ENCODE measurements at regions not wholly inside any gene's neighbourhood (a gene's known extent, or its start where the extent isn't known, plus 50 kb on each side); places are given as distances from the start of the nearest gene placed in this dataset.
"Not testable (repeated sequence)": the region's sequence is repeated elsewhere in the genome, so short reads cannot be mapped to it uniquely, and the experiment has no call there.

- H3K4me3 ChIP-seq (ENCODE audit: low read depth, low read length): no peak overlapping the region
- no peak for DNase-seq (ENCODE audit: low read depth)
- TF ChIP-seq, protein P1, sequence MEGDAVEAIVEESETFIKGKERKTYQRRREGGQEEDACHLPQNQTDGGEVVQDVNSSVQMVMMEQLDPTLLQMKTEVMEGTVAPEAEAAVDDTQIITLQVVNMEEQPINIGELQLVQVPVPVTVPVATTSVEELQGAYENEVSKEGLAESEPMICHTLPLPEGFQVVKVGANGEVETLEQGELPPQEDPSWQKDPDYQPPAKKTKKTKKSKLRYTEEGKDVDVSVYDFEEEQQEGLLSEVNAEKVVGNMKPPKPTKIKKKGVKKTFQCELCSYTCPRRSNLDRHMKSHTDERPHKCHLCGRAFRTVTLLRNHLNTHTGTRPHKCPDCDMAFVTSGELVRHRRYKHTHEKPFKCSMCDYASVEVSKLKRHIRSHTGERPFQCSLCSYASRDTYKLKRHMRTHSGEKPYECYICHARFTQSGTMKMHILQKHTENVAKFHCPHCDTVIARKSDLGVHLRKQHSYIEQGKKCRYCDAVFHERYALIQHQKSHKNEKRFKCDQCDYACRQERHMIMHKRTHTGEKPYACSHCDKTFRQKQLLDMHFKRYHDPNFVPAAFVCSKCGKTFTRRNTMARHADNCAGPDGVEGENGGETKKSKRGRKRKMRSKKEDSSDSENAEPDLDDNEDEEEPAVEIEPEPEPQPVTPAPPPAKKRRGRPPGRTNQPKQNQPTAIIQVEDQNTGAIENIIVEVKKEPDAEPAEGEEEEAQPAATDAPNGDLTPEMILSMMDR (conservative IDR thresholded peaks at IDR 0.05; ENCODE audit: low read depth, low read length): no peak
Observed at GRCh38 chr5:91493086-91493485, 110.0 kb upstream of the ARRDC3 start.

DNA sequence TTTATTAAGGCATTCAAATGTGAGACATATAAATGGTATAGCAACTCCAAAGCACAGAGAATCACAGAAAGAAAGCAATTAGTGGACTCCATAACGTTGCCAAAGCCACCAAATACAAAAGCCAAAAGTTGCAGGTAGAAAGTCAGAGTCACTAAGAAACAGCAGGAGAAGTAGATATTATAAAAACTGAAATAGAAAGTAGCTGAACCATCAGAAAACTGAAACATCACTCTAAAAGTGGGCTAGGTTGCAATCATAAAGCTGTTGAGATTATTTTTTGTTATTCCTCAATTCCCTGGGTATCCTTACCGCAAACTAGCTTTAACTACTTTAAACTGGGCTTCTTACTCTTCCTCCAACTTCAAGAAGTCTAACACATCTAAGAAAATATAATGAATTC is 108.1 kb upstream of the ARRDC3 start:
- TF ChIP-seq, protein P1 (conservative IDR thresholded peaks at IDR 0.05; ENCODE audit: low read depth, low read length): no peak
- no peak overlapping the region for H3K4me3 ChIP-seq (ENCODE audit: low read depth, low read length)
- DNase-seq (ENCODE audit: low read depth): no peak

GRCh38 chr5:91490316-91490715 is 107.2 kb upstream of the ARRDC3 start:
- no peak overlapping the region for H3K4me3 ChIP-seq (ENCODE audit: low read depth, low read length)
- DNase-seq (ENCODE audit: low read depth): no peak
- TF ChIP-seq, protein P1 (conservative IDR thresholded peaks at IDR 0.05; ENCODE audit: low read depth, low read length): no peak

- TF ChIP-seq, protein P1 (conservative IDR thresholded peaks at IDR 0.05; ENCODE audit: low read depth, low read length): no peak
- no peak overlapping the region for H3K4me3 ChIP-seq (ENCODE audit: low read depth, low read length)
- DNase-seq (ENCODE audit: low read depth): no peak
Observed at GRCh38 chr5:91487420-91487819, 104.3 kb upstream of the ARRDC3 start.

- TF ChIP-seq, protein P1 (conservative IDR thresholded peaks at IDR 0.05; ENCODE audit: low read depth, low read length): no peak
- peak; percentile 12 for DNase-seq (ENCODE audit: low read depth)
- no peak overlapping the region for H3K4me3 ChIP-seq (ENCODE audit: low read depth, low read length)
Observed at GRCh38 chr5:91486638-91487037, 103.5 kb upstream of the ARRDC3 start.

- H3K4me3 ChIP-seq (ENCODE audit: low read depth, low read length): no peak overlapping the region
- TF ChIP-seq, protein P1 (conservative IDR thresholded peaks at IDR 0.05; ENCODE audit: low read depth, low read length): no peak
- no peak for DNase-seq (ENCODE audit: low read depth)
Observed at GRCh38 chr5:91484662-91485061, 101.5 kb upstream of the ARRDC3 start.

DNA sequence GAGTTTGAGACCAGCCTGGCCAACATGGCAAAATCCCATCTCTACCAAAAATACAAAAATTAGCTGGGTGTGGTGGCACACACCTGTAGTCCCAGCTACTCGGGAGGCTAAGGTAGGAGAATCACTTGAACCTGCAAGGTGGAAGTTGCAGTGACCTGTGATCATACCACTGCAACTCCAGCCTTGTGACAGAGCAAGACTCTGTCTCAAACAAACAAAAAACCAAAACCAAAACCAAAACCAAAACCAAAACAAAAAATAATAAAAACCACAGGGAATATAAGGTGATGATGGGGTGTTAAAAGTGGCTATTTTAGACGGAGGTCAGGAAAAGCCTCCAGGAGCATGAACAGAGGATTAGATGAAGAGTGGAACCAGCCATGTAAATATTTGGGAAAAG is 96.3 kb upstream of the ARRDC3 start:
- not testable (repeated sequence) for H3K4me3 ChIP-seq (ENCODE audit: low read depth, low read length); DNase-seq (ENCODE audit: low read depth)

DNA sequence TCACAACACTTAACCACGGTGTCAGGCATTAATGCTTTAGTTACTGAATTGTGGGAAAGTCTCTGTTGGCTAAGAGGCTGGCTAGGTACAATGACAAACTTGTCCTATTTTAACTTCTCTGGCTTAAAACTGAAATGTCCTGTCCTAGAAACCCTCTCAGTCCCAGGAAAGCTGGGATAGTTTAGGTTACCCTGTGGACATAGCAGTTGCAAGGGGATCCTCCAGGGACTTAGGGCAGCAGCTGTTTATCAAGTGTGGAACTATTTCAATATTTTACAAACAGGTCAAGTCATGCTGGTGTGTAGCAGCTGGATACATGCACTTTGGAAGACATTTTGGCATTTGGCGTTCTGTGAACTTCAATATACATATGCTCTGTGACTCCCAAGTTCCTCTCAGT is 95.0 kb upstream of the ARRDC3 start:
- H3K4me3 ChIP-seq (ENCODE audit: low read depth, low read length): no peak overlapping the region
- DNase-seq (ENCODE audit: low read depth): no peak
- TF ChIP-seq, protein P1 (conservative IDR thresholded peaks at IDR 0.05; ENCODE audit: low read depth, low read length): no peak

Measured in epithelial cell of proximal tubule (primary cell).